Muscle layer of duodenum (tissue), 2 donors: ENCODE measurements at regions not wholly inside any gene's neighbourhood (a gene's known extent, or its start where the extent isn't known, plus 50 kb on each side); places are given as distances from the start of the nearest gene placed in this dataset.

Experiments used
- H3K27ac ChIP-seq: one replicate; pipeline ENCODE4 v1.7.0; 2013; ENCODE audit warnings: mild to moderate bottlenecking, low read length
- H3K27me3 ChIP-seq: one replicate; pipeline ENCODE4 v1.7.0; 2013; ENCODE audit warnings: low read depth, mild to moderate bottlenecking, control low read depth, low read length
- H3K36me3 ChIP-seq, 2 donors: one replicate each; pipeline ENCODE4 v1.7.0; 2013; ENCODE audit warnings: low read length in 2 of 2, control low read depth in 1 of 2, mild to moderate bottlenecking in 1 of 2; ENCODE audit not compliant: insufficient read depth in 2 of 2, control insufficient read depth in 1 of 2
- H3K4me1 ChIP-seq, 2 donors: one replicate each; pipeline ENCODE4 v1.7.0; 2013; ENCODE audit warnings: low read length in 2 of 2, mild to moderate bottlenecking in 2 of 2, control low read depth in 1 of 2, moderate library complexity in 1 of 2; ENCODE audit not compliant: insufficient read depth in 2 of 2, control insufficient read depth in 1 of 2
- H3K4me3 ChIP-seq, 2 donors: one replicate each; pipeline ENCODE4 v1.7.0; 2013; ENCODE audit warnings: low read length in 2 of 2, low read depth in 1 of 2, mild to moderate bottlenecking in 1 of 2
- H3K9me3 ChIP-seq, 2 donors: one replicate each; pipeline ENCODE4 v1.7.0; 2013; ENCODE audit warnings: low read length in 2 of 2, control low read depth in 1 of 2, mild to moderate bottlenecking in 1 of 2; ENCODE audit not compliant: control insufficient read depth in 1 of 2
- donor health status: healthy.

DNA sequence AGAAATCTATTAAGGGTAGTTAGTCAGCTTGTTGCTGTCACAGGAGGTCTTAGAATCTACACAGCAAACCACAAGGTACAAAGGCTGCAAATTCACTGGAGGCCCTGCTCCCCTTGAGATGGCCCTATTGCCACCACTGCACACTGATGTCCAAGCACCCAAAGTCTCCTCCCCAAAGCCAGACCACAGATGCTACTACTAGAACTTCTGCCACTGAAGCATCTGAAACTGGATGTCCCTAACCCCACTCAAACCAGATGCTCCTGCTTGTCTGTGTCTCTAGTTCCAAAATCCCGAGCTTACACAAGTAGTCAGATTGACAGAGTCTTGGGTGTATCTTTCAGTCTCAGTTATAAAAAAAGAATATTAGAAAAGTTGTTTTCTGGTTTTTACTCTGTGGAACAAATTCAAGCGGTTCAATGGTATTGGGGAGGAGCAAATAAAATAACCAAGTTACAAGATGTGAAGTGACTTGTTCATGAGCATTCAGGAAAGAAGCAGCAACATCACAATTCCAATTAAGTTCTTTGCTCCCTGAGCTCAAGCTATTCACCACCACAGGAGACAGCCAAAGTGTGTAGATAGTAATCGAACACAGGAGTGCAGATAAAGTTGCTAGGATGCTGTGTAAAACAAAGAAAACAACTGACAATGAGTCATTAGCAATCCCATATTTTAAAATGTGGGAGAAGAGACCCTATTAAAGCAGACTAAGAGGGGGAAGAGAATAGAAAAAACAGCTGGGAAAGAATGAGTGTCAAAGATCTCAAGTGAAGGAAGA, 352.3 kb downstream of the PDGFC start:
- H3K27ac ChIP-seq = no peak overlapping the region
- peaks cover 0 to 4% of the 10 kb centered on the region in 2 donors for H3K4me1 ChIP-seq
- H3K9me3 ChIP-seq = no peaks in the 10 kb centered on the region

DNA sequence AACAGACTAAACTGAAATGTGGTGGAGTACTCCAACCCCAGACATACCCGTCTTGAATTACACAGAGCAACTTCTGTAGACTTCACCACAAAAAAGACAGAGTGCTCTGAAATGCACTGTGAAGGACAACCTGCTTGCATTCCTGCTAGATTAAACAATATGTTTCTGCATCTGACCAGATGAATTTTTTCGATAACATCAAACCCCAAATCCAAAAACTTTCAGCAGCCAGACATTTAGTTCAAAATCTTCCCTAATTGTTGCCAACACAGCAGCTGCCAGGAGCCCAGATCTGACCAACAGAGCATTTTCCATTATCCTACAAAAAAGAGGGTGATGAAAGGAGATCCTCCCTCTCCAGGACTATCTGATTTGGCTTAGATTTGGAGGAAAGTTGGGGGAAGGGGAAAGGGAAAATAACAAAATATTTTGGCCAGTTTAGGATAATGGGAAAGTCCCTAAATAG, 356.5 kb downstream of the PDGFC start:
- H3K27me3 ChIP-seq = no peaks in the 10 kb centered on the region
- no peaks in the 10 kb centered on the region for H3K9me3 ChIP-seq
- H3K27ac ChIP-seq = no peak overlapping the region
- H3K4me1 ChIP-seq = peaks cover 0 to 4% of the 10 kb centered on the region in 2 donors
- no peaks in the 10 kb centered on the region for H3K36me3 ChIP-seq
- no peak overlapping the region for H3K4me3 ChIP-seq

More for the DNA sequence above, 352.3 kb downstream of the PDGFC start:
- no peaks in the 10 kb centered on the region for H3K36me3 ChIP-seq
- no peak overlapping the region for H3K4me3 ChIP-seq
- H3K27me3 ChIP-seq = no peaks in the 10 kb centered on the region

DNA sequence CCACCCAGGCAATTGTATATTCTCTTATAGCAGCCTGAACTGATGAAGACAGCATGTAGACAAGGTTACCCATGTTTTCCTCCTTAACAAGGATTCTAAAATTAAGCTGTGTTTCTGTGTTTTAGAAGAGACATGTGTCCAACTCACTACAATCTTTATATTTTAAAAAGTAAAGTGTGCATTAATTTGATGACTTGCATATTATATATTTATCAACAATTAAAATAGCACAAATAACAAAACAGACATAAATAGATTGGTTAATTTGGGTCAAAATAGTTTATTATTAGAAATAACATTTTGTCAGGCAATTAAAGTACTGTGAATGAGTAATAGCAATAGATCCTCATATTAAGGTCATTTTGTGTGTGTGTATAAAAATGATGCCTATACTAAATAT, 357.1 kb downstream of the PDGFC start:
- Histone ChIP-seq H3K27me3 (no peaks in the 10 kb centered on the region), H3K9me3 (no peaks in the 10 kb centered on the region), H3K4me1 (peaks cover 0 to 4% of the 10 kb centered on the region in 2 donors), H3K27ac (no peak overlapping the region), H3K4me3 (no peak overlapping the region), H3K36me3 (no peaks in the 10 kb centered on the region)

DNA sequence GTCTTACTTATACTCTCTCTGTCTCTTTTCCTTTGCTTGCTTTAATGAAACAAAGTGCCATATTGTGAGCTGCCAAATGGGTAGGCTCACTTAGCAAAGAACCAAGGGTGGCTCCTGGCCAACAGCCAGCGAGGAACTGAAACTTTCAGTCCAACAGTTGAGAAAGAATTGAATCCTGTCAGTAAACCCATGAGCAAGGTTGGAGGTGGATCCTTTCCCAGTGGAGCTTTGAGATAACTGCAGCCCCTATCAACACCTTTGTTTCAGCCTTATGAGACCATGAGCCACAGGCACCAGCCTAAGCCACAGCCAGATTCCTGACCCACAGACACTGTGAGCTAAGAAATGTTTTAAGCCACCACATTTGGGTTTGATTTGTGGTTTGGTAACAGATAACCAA, 362.2 kb downstream of the PDGFC start:
- Histone ChIP-seq H3K4me1 (peaks cover 3 to 6% of the 10 kb centered on the region in 2 donors), H3K4me3 (no peak overlapping the region), H3K36me3 (no peaks in the 10 kb centered on the region), H3K9me3 (no peaks in the 10 kb centered on the region), H3K27ac (no peak overlapping the region), H3K27me3 (no peaks in the 10 kb centered on the region)

DNA sequence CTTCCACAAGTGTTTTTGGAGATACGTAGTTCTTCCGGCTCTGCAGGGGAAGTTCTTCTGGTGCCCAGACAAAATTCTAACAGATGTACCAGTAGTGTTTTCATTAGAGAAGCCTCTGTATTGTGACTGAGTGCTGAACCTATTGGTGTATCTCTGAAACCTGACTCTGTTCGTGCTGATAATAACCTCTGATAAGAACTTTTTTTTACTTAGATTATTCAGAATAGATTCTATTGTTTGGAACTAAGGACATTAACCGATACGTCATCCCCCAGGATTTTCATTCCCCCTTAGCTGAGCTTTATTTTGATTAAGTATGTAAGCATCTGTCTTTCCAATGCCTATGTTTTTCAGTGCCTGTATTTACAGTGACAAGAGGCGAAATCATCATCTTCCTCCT, 362.9 kb downstream of the PDGFC start:
- Histone ChIP-seq H3K27me3 (no peaks in the 10 kb centered on the region), H3K36me3 (no peaks in the 10 kb centered on the region), H3K4me1 (peaks cover 3 to 6% of the 10 kb centered on the region in 2 donors), H3K4me3 (no peak overlapping the region), H3K27ac (no peak overlapping the region), H3K9me3 (no peaks in the 10 kb centered on the region)

DNA sequence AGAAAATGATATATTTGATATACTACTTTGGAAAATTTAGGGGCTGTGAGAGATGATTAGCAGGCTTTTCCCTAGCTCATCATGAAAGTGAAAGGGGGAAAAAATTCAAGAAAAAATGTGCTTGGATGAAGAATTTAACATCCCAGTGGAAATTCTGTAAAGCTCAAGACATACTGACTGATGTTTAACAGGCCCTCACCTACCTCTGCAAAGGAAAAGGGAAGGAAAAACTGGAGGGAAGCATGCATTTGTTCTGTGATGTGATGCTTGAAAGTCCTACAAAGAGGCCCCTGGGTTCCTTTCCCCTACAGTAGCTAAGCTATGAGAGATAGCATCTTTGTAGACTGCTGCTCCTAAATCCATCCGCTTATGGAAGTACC, 364.1 kb downstream of the PDGFC start:
- no peak overlapping the region for H3K4me3 ChIP-seq

DNA sequence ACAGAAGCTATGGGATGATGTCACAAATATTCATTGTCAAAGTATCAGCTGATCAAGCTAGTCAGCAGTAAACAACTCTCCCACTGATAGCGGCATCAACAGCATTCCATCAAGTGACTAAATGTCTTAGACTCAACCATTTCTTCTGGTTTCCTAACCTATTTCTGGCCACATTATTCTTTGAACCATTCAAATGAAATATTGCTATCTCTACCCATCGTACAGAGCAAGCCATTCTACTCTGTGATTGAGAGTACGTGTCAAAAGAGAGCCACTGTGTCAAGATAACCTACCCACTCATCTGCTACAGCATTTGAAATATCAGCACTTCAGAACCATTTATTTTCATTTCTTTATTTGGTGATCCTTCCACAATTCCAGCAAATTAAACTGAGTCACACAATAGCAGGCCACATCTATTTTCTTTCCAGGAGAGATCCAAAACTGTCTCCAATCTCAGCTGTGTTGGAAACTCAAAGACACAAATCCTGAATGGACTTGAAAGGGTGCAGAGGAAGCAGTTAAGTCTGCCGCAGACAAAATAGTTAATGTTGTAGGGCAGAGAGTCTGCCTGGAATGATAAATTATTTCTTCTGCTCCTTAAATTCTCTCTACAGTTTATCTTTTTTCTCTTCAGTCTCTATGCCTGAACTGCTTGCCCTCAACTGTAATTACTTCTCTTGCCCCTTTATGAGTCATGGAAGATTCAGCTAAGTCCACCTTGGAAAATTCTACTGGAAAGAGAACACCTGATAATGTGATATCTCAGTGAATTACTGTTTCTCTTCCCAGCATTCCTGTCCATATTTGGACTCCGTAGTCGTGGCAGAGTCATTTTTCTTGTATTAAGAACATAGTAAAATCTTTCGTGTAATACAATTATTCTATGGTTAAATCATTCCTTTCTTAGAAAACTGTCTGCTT, 364.8 kb downstream of the PDGFC start:
- H3K4me1 ChIP-seq = peaks cover 3 to 6% of the 10 kb centered on the region in 2 donors
- H3K27me3 ChIP-seq = no peaks in the 10 kb centered on the region
- no peak overlapping the region for H3K4me3 ChIP-seq
- no peaks in the 10 kb centered on the region for H3K9me3 ChIP-seq
- H3K36me3 ChIP-seq = no peaks in the 10 kb centered on the region
- no peak overlapping the region for H3K27ac ChIP-seq

More for the DNA sequence above, 364.1 kb downstream of the PDGFC start:
- Histone ChIP-seq H3K27ac (no peak overlapping the region), H3K36me3 (no peaks in the 10 kb centered on the region), H3K27me3 (no peaks in the 10 kb centered on the region), H3K9me3 (no peaks in the 10 kb centered on the region), H3K4me1 (peaks cover 3 to 6% of the 10 kb centered on the region in 2 donors)

DNA sequence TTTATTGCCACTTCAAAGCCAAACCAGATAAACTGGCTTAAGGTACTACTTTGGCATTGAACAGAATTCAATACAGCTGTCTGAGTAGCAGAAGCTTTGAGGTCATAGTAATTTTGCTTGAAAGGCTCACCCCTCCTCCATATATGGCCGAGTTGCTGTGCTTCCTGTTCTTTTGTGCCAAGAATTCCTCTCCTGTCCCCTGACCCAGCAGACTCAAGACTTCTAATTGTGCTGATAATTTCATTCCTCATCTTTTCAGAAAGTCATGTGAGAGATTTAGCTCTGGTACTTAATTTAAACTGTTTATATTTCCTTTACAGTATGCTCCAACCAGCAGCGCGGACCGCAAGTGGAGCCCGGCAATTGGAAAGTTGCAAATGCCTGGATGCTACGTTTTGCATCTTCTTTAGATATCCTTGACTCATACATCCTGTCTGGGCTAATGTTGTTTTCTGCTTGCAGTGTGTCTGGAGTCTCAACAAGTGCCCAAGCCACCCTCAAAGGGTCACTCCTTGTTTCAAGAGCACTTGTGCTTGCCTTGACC, 373.4 kb downstream of the PDGFC start:
- Histone ChIP-seq H3K4me1 (peaks cover 0 to 6% of the 10 kb centered on the region in 2 donors), H3K27me3 (no peaks in the 10 kb centered on the region), H3K4me3 (peak overlapping the region in 1 of 2 donors; percentile 14), H3K9me3 (no peaks in the 10 kb centered on the region), H3K27ac (no peak overlapping the region), H3K36me3 (no peaks in the 10 kb centered on the region)

DNA sequence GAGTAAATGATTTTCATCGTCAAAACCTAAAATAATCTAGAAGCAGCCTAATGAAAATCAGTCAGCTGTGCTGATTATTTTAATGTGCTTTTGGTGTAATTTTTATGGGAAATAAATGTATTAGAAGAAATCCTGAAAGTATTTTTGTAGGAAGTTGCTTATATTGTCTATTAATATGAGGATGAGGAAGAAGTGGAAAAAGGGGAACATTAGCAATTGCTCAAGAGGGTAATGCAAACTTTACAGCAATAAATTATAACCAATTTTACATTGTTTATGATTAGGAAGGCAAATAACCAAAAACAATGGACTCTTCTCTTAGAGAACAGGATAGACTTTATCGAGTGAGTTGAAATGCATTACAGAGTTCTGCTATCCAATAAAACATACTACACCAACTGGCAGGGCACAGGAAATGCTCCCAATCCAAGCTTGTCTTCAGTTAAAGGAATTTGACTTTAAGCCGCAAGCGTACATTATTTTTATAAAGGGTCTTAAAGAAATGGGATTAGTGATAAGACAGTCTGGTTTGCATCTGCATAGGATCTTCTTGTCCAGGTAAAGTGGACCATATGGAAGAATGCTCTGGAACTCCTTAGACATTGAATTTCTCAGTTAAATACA, 374.8 kb downstream of the PDGFC start:
- peaks cover 0 to 6% of the 10 kb centered on the region in 2 donors for H3K4me1 ChIP-seq
- H3K27me3 ChIP-seq = no peaks in the 10 kb centered on the region
- no peak overlapping the region for H3K27ac ChIP-seq
- no peaks in the 10 kb centered on the region for H3K9me3 ChIP-seq
- H3K36me3 ChIP-seq = no peaks in the 10 kb centered on the region
- no peak overlapping the region for H3K4me3 ChIP-seq

DNA sequence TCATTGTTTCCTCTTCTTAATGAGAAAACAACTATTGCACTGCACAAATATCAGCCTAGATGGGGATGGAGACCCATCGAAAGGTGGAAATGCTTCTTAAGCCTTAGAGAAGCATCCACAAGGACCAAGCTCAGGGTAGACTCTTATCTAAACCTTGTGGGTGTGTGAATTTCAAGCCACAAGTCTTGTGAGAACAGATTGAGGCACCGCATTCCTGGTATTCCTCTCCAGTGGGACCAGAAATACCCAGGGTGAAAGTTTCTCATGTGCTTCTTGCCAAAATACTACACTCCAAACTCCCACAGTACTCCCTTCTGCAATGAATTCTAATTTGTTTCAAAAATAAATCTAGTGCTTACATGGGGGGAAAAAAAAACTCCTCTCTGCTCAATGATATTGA, 375.6 kb downstream of the PDGFC start:
- H3K36me3 ChIP-seq = no peaks in the 10 kb centered on the region
- no peak overlapping the region for H3K4me3 ChIP-seq
- H3K9me3 ChIP-seq = no peaks in the 10 kb centered on the region
- H3K27me3 ChIP-seq = no peaks in the 10 kb centered on the region
- peaks cover 0 to 6% of the 10 kb centered on the region in 2 donors for H3K4me1 ChIP-seq
- H3K27ac ChIP-seq = no peak overlapping the region

DNA sequence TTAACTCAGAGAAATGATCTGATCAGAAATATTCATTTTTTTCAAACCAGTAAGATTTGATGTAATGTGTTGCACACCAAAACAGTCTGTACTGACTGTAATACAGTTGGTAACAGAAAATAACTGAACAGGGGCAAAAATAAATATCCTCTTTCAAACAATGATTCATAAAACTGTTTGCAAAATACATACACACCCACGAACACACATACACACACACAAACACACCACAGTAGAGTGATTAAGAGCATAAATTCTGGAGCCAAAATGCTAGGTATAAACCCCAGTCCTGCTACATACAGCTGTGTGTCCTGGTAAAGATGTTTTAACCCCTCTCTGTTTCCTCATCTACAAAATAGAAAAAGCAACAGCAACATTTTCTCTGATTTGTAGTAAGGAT, 376.6 kb downstream of the PDGFC start:
- peaks cover 0 to 6% of the 10 kb centered on the region in 2 donors for H3K4me1 ChIP-seq
- no peak overlapping the region for H3K27ac ChIP-seq
- H3K27me3 ChIP-seq = no peaks in the 10 kb centered on the region
- no peaks in the 10 kb centered on the region for H3K36me3 ChIP-seq
- H3K4me3 ChIP-seq = no peak overlapping the region
- no peaks in the 10 kb centered on the region for H3K9me3 ChIP-seq
